SW 1271 (cell line): ENCODE measurements at regions not wholly inside any gene's neighbourhood (a gene's known extent, or its start where the extent isn't known, plus 50 kb on each side); places are given as distances from the start of the nearest gene placed in this dataset.

Source experiments
- DNase-seq, 2 experiments: peaks; one replicate each; lab custom pipeline; 2025; lab: John Stamatoyannopoulos, UW

GRCh38 chr1:208419746-208420420 lies 175.7 kb upstream of the PLXNA2 start:
- DNase-seq = no peak

- DNase-seq = no peak
Measured at GRCh38 chr1:208420696-208421095, 176.5 kb upstream of the PLXNA2 start.

GRCh38 chr1:208421486-208421885 lies 177.3 kb upstream of the PLXNA2 start:
- no peak for DNase-seq

GRCh38 chr1:208423526-208423925 lies 179.3 kb upstream of the PLXNA2 start:
- no peak for DNase-seq

GRCh38 chr1:208425096-208425495 lies 180.9 kb upstream of the PLXNA2 start:
- DNase-seq = no peak

- DNase-seq = no peak
Measured at GRCh38 chr1:208430220-208430619, 186.0 kb upstream of the PLXNA2 start.

- DNase-seq = no peak
Measured at GRCh38 chr1:208431721-208432120, 187.5 kb upstream of the PLXNA2 start.

- DNase-seq = no peak
Measured at GRCh38 chr1:208432346-208432745, 188.2 kb upstream of the PLXNA2 start.

GRCh38 chr1:208433086-208433485 lies 188.9 kb upstream of the PLXNA2 start:
- no peak for DNase-seq

- DNase-seq = no peak
Measured at GRCh38 chr1:208433971-208434370, 189.8 kb upstream of the PLXNA2 start.

- DNase-seq = peak in 1 of 2 experiments; percentile 3
Measured at GRCh38 chr1:208437401-208437800, 193.2 kb upstream of the PLXNA2 start.

- DNase-seq = no peak
Measured at GRCh38 chr1:208438112-208438699, 194.0 kb upstream of the PLXNA2 start.

GRCh38 chr1:208445758-208446203 lies 201.6 kb upstream of the PLXNA2 start:
- DNase-seq = no peak

GRCh38 chr1:208446271-208446691 lies 202.1 kb upstream of the PLXNA2 start:
- no peak for DNase-seq

- DNase-seq = no peak
Measured at GRCh38 chr1:208448425-208448824, 204.2 kb upstream of the PLXNA2 start.

- DNase-seq = no peak
Measured at GRCh38 chr1:208449951-208450350, 205.8 kb upstream of the PLXNA2 start.

- DNase-seq = no peak
Measured at GRCh38 chr1:208450958-208451357, 206.8 kb upstream of the PLXNA2 start.

GRCh38 chr1:208455821-208456220 lies 211.6 kb upstream of the PLXNA2 start:
- DNase-seq = no peak

GRCh38 chr1:208456487-208456886 lies 212.3 kb upstream of the PLXNA2 start:
- DNase-seq = no peak

- DNase-seq = no peak
Measured at GRCh38 chr1:208460823-208461222, 216.6 kb upstream of the PLXNA2 start.

GRCh38 chr1:208461680-208462079 lies 217.5 kb upstream of the PLXNA2 start:
- no peak for DNase-seq

- no peak for DNase-seq
Measured at GRCh38 chr1:208462761-208463160, 218.6 kb upstream of the PLXNA2 start.

GRCh38 chr1:208465266-208465665 lies 221.1 kb upstream of the PLXNA2 start:
- no peak for DNase-seq
